Fibroblast of lung (primary cell): ENCODE measurements at regions not wholly inside any gene's neighbourhood (a gene's known extent, or its start where the extent isn't known, plus 50 kb on each side); places are given as distances from the start of the nearest gene placed in this dataset.

Experiments
- DNase-seq, 2 donors: peaks; one replicate each; pipeline versions ENCODE4 v3.0.0 to v3.0.0-alpha.2; 2010; ENCODE audit warnings: low read depth in 2 of 2
- H2AFZ ChIP-seq: 2 replicates; pipeline ENCODE4 v1.5.1; 2012; ENCODE audit warnings: low read length, control low read depth, inconsistent platforms
- H3K27ac ChIP-seq: 2 replicates; pipeline ENCODE4 v1.5.1; 2011; ENCODE audit warnings: low read length, control low read depth; ENCODE audit not compliant: insufficient read depth
- H3K27me3 ChIP-seq: 2 replicates; pipeline ENCODE4 v1.5.1; 2011; ENCODE audit warnings: mild to moderate bottlenecking, low read length; ENCODE audit not compliant: control insufficient read depth, insufficient read depth
- H3K36me3 ChIP-seq: 2 replicates; pipeline ENCODE4 v1.5.1; 2011; ENCODE audit warnings: low read length; ENCODE audit not compliant: control insufficient read depth, insufficient read depth
- H3K4me1 ChIP-seq: 2 replicates; pipeline ENCODE4 v1.5.1; 2011; ENCODE audit warnings: low read length; ENCODE audit not compliant: control insufficient read depth, insufficient read depth; ENCODE audit errors: extremely low read depth
- H3K4me2 ChIP-seq: 2 replicates; pipeline ENCODE4 v1.5.1; 2011; ENCODE audit warnings: low read length, control low read depth; ENCODE audit not compliant: insufficient read depth; ENCODE audit errors: extremely low read depth
- H3K4me3 ChIP-seq, 4 experiments: fragments of 200-600 bp in 1 of 4; sonication (generic) in 1 of 4; replicated peaks in 1 of 4; 2 replicates each; pipeline ENCODE4 v1.5.1; 2011 to 2016; ENCODE audit warnings: low read length in 4 of 4, low read depth in 3 of 4, mild to moderate bottlenecking in 3 of 4, control low read depth in 2 of 4, inconsistent platforms in 1 of 4, mixed read lengths in 1 of 4; ENCODE audit not compliant: insufficient read depth in 1 of 4; ENCODE audit errors: control extremely low read depth in 1 of 4
- H3K79me2 ChIP-seq: 2 replicates; pipeline ENCODE4 v1.5.1; 2012; ENCODE audit warnings: mild to moderate bottlenecking, low read length, inconsistent platforms; ENCODE audit not compliant: control insufficient read depth, insufficient read depth
- H3K9ac ChIP-seq: 2 replicates; pipeline ENCODE4 v1.5.1; 2011; ENCODE audit warnings: mild to moderate bottlenecking, low read length, control low read depth; ENCODE audit not compliant: insufficient read depth
- H3K9me3 ChIP-seq: 2 replicates; pipeline ENCODE4 v1.5.1; 2012; ENCODE audit warnings: low read depth, low read length; ENCODE audit not compliant: control insufficient read depth, insufficient read depth
- H4K20me1 ChIP-seq: 2 replicates; pipeline ENCODE4 v1.5.1; 2011; ENCODE audit warnings: low read length; ENCODE audit not compliant: control insufficient read depth, insufficient read depth; ENCODE audit errors: extremely low read depth
- EZH2 ChIP-seq: IDR thresholded peaks from 2 replicates; pipeline ENCODE4 v1.5.1; 2012; ENCODE audit warnings: low read length, control low read depth, mild to moderate bottlenecking; ENCODE audit errors: missing control alignments
- TF ChIP-seq, protein P1 (sequence below), 2 donors: IDR thresholded peaks in 1 of 2; conservative IDR thresholded peaks in 1 of 2; 1 replicate in 1 of 2; 2 replicates in 1 of 2; pipeline ENCODE4 v1.5.1; 2011 to 2012; ENCODE audit warnings: low read length in 2 of 2, control low read depth in 1 of 2, inconsistent platforms in 1 of 2, low read depth in 1 of 2, mild to moderate bottlenecking in 1 of 2

DNA sequence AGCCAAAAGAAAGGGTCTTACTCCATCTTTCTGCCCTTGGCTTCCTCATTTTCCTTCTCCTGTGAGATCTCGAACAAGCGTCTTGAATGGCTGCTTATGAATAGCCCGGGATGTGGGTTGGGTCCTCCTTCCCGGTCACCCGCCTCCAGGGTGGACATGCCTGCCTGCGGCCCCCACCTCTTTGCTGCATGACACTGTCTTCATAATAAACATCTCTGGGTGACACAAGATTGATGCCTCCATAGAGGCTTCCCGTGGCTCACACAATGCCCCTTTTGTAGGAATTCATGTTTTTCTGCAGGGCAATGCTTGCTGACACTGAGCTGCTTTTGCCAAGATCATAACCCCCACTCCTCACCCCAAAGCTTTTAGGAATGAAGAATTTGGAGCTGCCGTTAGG lies 125.9 kb downstream of the ZNF664 start:
- H3K9ac ChIP-seq = no peak overlapping the region
- H3K9me3 ChIP-seq = no peaks in the 10 kb centered on the region
- no peak for DNase-seq
- H2AFZ ChIP-seq = no peak overlapping the region
- no peaks in the 10 kb centered on the region for H3K36me3 ChIP-seq
- H3K27ac ChIP-seq = no peak overlapping the region
- no peaks in the 10 kb centered on the region for H4K20me1 ChIP-seq
- no peak overlapping the region for H3K4me2 ChIP-seq
- no peak overlapping the region for H3K4me3 ChIP-seq
- TF ChIP-seq EZH2 = no peak
- TF ChIP-seq, protein P1, sequence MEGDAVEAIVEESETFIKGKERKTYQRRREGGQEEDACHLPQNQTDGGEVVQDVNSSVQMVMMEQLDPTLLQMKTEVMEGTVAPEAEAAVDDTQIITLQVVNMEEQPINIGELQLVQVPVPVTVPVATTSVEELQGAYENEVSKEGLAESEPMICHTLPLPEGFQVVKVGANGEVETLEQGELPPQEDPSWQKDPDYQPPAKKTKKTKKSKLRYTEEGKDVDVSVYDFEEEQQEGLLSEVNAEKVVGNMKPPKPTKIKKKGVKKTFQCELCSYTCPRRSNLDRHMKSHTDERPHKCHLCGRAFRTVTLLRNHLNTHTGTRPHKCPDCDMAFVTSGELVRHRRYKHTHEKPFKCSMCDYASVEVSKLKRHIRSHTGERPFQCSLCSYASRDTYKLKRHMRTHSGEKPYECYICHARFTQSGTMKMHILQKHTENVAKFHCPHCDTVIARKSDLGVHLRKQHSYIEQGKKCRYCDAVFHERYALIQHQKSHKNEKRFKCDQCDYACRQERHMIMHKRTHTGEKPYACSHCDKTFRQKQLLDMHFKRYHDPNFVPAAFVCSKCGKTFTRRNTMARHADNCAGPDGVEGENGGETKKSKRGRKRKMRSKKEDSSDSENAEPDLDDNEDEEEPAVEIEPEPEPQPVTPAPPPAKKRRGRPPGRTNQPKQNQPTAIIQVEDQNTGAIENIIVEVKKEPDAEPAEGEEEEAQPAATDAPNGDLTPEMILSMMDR (conservative IDR thresholded peaks at IDR 0.05 in 1 of 2, IDR thresholded peaks at IDR 0.05 in 1 of 2; ENCODE audit: low read depth in 1 of 2, low read length in 2 of 2) = no peak
- no peaks in the 10 kb centered on the region for H3K79me2 ChIP-seq
- no peaks in the 10 kb centered on the region for H3K4me1 ChIP-seq
- peaks cover 12% of the 10 kb centered on the region for H3K27me3 ChIP-seq

DNA sequence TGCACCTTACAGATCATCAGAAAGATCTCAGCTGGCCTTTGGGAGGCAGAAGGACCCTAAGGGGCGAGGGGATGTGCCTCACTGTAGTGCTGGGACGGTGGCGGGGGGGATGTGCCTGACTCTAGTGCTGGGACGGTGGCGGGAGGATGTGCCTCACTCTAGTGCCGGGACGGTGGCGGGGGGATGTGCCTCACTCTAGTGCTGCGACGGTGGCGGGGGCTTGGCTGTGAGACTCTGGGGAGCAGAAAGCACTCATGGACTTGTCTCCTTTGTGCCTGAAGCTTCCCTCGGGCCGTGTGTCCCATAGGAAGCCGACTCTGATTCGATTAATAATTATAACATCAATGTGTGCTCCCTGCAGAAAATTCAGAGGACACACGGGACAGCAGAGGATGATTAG lies 126.6 kb downstream of the ZNF664 start:
- H3K9ac ChIP-seq = no peak overlapping the region
- no peaks in the 10 kb centered on the region for H3K9me3 ChIP-seq
- peaks cover 12% of the 10 kb centered on the region for H3K27me3 ChIP-seq
- H3K79me2 ChIP-seq = no peaks in the 10 kb centered on the region
- no peak overlapping the region for H2AFZ ChIP-seq
- no peaks in the 10 kb centered on the region for H3K4me1 ChIP-seq
- H3K36me3 ChIP-seq = no peaks in the 10 kb centered on the region
- no peaks in the 10 kb centered on the region for H4K20me1 ChIP-seq
- no peak overlapping the region for H3K4me3 ChIP-seq
- no peak overlapping the region for H3K4me2 ChIP-seq
- DNase-seq = no peak
- H3K27ac ChIP-seq = no peak overlapping the region
- TF ChIP-seq EZH2 = no peak
- TF ChIP-seq, protein P1 (conservative IDR thresholded peaks at IDR 0.05 in 1 of 2, IDR thresholded peaks at IDR 0.05 in 1 of 2; ENCODE audit: low read depth in 1 of 2, low read length in 2 of 2) = no peak

DNA sequence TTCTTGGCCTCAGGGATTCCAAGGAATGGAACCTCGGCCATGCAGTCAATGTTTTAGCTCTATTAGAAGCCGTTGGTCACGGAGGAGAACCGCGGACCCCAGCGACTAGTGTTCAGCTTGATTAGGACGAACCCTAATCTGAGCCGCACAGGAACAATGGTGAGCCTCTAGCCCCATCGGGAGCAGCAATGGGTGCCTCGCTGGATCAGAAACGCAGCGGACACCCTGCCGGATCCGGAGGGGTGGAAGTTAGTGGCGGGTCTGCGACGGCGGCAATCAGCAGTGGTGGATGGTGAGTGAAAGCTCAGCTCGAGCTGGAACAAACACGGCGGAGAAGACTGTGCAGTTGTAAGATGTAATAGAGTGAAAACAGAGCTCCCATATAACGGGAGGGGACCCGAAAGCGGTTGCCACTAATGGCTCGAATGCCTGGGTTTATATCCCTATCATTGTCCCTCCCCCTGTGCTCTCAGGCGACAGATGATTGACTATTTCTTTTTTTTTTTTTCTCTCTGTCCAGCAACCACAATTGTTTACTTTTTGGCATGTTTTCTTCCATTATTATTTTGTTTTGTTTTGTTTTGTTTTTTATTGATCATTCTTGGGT lies 127.7 kb downstream of the ZNF664 start:
- Histone ChIP-seq H2AFZ (no peak overlapping the region), H3K4me2 (no peak overlapping the region), H3K9ac (no peak overlapping the region), H3K27ac (no peak overlapping the region), H3K9me3 (no peaks in the 10 kb centered on the region), H3K36me3 (no peaks in the 10 kb centered on the region), H3K4me1 (no peaks in the 10 kb centered on the region), H4K20me1 (no peaks in the 10 kb centered on the region), H3K4me3 (no peak overlapping the region), H3K27me3 (peaks cover 12% of the 10 kb centered on the region), H3K79me2 (no peaks in the 10 kb centered on the region)
- TF ChIP-seq, protein P1 (conservative IDR thresholded peaks at IDR 0.05 in 1 of 2, IDR thresholded peaks at IDR 0.05 in 1 of 2; ENCODE audit: low read depth in 1 of 2, low read length in 2 of 2) = no peak
- no peak for TF ChIP-seq EZH2
- no peak for DNase-seq
